HG03095 (cell line): ENCODE measurements at regions not wholly inside any gene's neighbourhood (a gene's known extent, or its start where the extent isn't known, plus 50 kb on each side); places are given as distances from the start of the nearest gene placed in this dataset.
"Not testable (repeated sequence)": the region's sequence is repeated elsewhere in the genome, so short reads cannot be mapped to it uniquely, and the experiment has no call there.

Experiments used
- ATAC-seq: cut with Tn5 transposase; IDR thresholded peaks from one replicate; pipeline ENCODE4 v1.9.1; 2021; ENCODE audit warnings: moderate library complexity; ENCODE audit not compliant: unreplicated experiment

- peak; percentile 50 for ATAC-seq
Measured at GRCh38 chr6:119444642-119445557, 95.3 kb upstream of the MAN1A1 start.

- no peak for ATAC-seq
Measured at GRCh38 chr6:119443993-119444641, 94.6 kb upstream of the MAN1A1 start.

- ATAC-seq = peak; percentile 56
Measured at GRCh38 chr6:119442776-119443184, 93.2 kb upstream of the MAN1A1 start.

- ATAC-seq = no peak
Measured at GRCh38 chr6:119440953-119441352, 91.4 kb upstream of the MAN1A1 start.

GRCh38 chr6:119436583-119436982, 87.0 kb upstream of the MAN1A1 start:
- ATAC-seq = no peak

- no peak for ATAC-seq
Measured at GRCh38 chr6:119431799-119432198, 82.2 kb upstream of the MAN1A1 start.

- no peak for ATAC-seq
Measured at GRCh38 chr6:119430805-119431204, 81.2 kb upstream of the MAN1A1 start.

GRCh38 chr6:119428633-119429032, 79.1 kb upstream of the MAN1A1 start:
- no peak for ATAC-seq

- no peak for ATAC-seq
Measured at GRCh38 chr6:119426619-119427018, 77.1 kb upstream of the MAN1A1 start.

GRCh38 chr6:119423996-119424395, 74.4 kb upstream of the MAN1A1 start:
- ATAC-seq = no peak

GRCh38 chr6:119418084-119418483, 68.5 kb upstream of the MAN1A1 start:
- ATAC-seq = not testable (repeated sequence)

GRCh38 chr6:119407156-119407555, 57.6 kb upstream of the MAN1A1 start:
- no peak for ATAC-seq

- not testable (repeated sequence) for ATAC-seq
Measured at GRCh38 chr6:119405114-119405513, 55.6 kb upstream of the MAN1A1 start.
